ENCODE measurements at regions not wholly inside any gene's neighbourhood (a gene's known extent, or its start where the extent isn't known, plus 50 kb on each side); places are given as distances from the start of the nearest gene placed in this dataset.
A peak's percentile ranks its signal among the peaks of the same experiment; 100 is the strongest.

DNA sequence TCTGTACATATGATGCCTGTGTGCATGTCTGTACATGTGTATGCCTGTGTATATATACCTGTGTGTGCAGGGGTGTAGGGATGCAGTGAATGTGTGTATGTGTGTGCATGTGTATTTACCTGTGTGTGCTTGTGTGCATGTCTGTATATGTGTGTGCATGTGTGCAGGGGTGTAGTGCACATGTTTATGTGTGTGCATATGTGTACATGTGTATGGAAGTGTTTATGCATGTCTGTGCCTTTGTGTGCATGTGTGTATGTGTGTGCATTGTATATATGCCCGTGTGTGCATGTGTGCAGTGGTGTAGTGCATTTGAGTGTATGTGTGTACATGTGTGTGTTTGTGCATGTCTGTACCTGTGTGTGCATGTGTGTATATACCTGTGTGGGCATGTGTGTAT lies 51.0 kb upstream of the TMEM18 start:
- H4K91ac ChIP-seq (ENCODE audit: insufficient read length, low read depth, low read length) = no peak overlapping the region
- no peaks in the 10 kb centered on the region for H3K79me2 ChIP-seq (ENCODE audit: insufficient read depth, low read length)
- H3K4me2 ChIP-seq (ENCODE audit: insufficient read depth, insufficient read length, low read length) = no peak overlapping the region
- H3K4me1 Mint-ChIP-seq = peaks cover 63 to 72% of the 10 kb centered on the region in 2 experiments
- H3K79me1 ChIP-seq (ENCODE audit: insufficient read depth, low read depth, low read length, poor library complexity, severe bottlenecking) = no peaks in the 10 kb centered on the region
- H3K27ac Mint-ChIP-seq = peak overlapping the region in 2 of 3 experiments; percentile 7 to 41; a peak in 1 of 7 replicates
- peak overlapping the region; percentile 77 for H3K27ac ChIP-seq (ENCODE audit: insufficient read length, low read depth, low read length)
- H2BK20ac ChIP-seq (ENCODE audit: low read depth, low read length, poor library complexity, severe bottlenecking) = no peak overlapping the region
- H2BK12ac ChIP-seq (ENCODE audit: insufficient read length, low read depth, low read length) = no peak overlapping the region
- no peak overlapping the region for H3K23ac ChIP-seq (ENCODE audit: insufficient read length, low read depth, low read length)
- H3K4me3 Mint-ChIP-seq = peak overlapping the region in 1 of 2 experiments; percentile 39; a peak in 1 of 5 replicates
- no peaks in the 10 kb centered on the region for H3K27me3 Mint-ChIP-seq (ENCODE audit: low read depth)
- no peak overlapping the region for H2AFZ ChIP-seq (ENCODE audit: low read length)
- H3K4me1 ChIP-seq (ENCODE audit: insufficient read depth, low read length) = peaks cover 12% of the 10 kb centered on the region; the same call in 1 of the 2 replicates
- no peak overlapping the region for H3K14ac ChIP-seq (ENCODE audit: insufficient read depth, low read length)
- no peaks in the 10 kb centered on the region; a peak in 2 of 7 replicates for H3K36me3 Mint-ChIP-seq (ENCODE audit: insufficient read depth in 1 of 3, low read depth in 3 of 3)
- H2BK15ac ChIP-seq (ENCODE audit: low read depth, low read length) = no peak overlapping the region
- no peak overlapping the region for H4K8ac ChIP-seq (replicated peaks; ENCODE audit: insufficient read length, low read depth, low read length)
- H2BK120ac ChIP-seq (ENCODE audit: low read depth, low read length, poor library complexity, severe bottlenecking) = no peak overlapping the region
- no peaks in the 10 kb centered on the region for H3K9me3 ChIP-seq (ENCODE audit: control insufficient read depth, low read depth, low read length)
- WGBS (ENCODE audit: extremely low coverage, insufficient read length, low lambda C conversion rate) = no CpG with 5 or more reads among the region's 1 CpG
- DNase-seq = no peak
- H3K4ac ChIP-seq (ENCODE audit: low read depth, low read length) = no peak overlapping the region
- H4K20me1 ChIP-seq (ENCODE audit: control insufficient read depth, insufficient read depth, insufficient read length) = no peaks in the 10 kb centered on the region
- H3K23me2 ChIP-seq (ENCODE audit: insufficient read length, low read depth, low read length, poor library complexity, severe bottlenecking) = no peaks in the 10 kb centered on the region
- no peak overlapping the region for H3T11ph ChIP-seq (ENCODE audit: low read length)
- TF ChIP-seq, protein P1, sequence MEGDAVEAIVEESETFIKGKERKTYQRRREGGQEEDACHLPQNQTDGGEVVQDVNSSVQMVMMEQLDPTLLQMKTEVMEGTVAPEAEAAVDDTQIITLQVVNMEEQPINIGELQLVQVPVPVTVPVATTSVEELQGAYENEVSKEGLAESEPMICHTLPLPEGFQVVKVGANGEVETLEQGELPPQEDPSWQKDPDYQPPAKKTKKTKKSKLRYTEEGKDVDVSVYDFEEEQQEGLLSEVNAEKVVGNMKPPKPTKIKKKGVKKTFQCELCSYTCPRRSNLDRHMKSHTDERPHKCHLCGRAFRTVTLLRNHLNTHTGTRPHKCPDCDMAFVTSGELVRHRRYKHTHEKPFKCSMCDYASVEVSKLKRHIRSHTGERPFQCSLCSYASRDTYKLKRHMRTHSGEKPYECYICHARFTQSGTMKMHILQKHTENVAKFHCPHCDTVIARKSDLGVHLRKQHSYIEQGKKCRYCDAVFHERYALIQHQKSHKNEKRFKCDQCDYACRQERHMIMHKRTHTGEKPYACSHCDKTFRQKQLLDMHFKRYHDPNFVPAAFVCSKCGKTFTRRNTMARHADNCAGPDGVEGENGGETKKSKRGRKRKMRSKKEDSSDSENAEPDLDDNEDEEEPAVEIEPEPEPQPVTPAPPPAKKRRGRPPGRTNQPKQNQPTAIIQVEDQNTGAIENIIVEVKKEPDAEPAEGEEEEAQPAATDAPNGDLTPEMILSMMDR (conservative IDR thresholded peaks at IDR 0.05) = no peak
- no peak overlapping the region for H3K9ac ChIP-seq (ENCODE audit: extremely low read depth, insufficient read length, low read length)
- no peak overlapping the region for H2BK5ac ChIP-seq (ENCODE audit: insufficient read length, low read length)
- peak overlapping the region; percentile 5 for H2AK5ac ChIP-seq (ENCODE audit: insufficient read length, low read length)
- H3K56ac ChIP-seq (ENCODE audit: insufficient read length, low read depth, low read length) = no peak overlapping the region
- H3K27me3 ChIP-seq (ENCODE audit: insufficient read depth, low read length) = no peaks in the 10 kb centered on the region
- H4K5ac ChIP-seq (ENCODE audit: insufficient read length, low read depth, low read length) = no peak overlapping the region
- no peaks in the 10 kb centered on the region; a peak in 1 of 5 replicates for H3K9me3 Mint-ChIP-seq
- no peak overlapping the region for H3K18ac ChIP-seq (ENCODE audit: insufficient read length, low read depth, low read length)

Measured in H9 (cell line).